Activated CD4-positive, alpha-beta T cell treated with anti-CD3 and anti-CD28 coated beads, Interleukin-2, amount 10 ng/mL, durations not matched to agents 24 days and 14 days (primary cell): ENCODE measurements at regions not wholly inside any gene's neighbourhood (a gene's known extent, or its start where the extent isn't known, plus 50 kb on each side); places are given as distances from the start of the nearest gene placed in this dataset.

Source experiments
- DNase-seq: peaks from one replicate; pipeline ENCODE4 v3.0.0; 2022
- H3K27ac Mint-ChIP-seq: one replicate; pipeline ENCODE4 v1.8.0; 2022; ENCODE audit warnings: mild to moderate bottlenecking, mixed read lengths
- H3K27me3 Mint-ChIP-seq: one replicate; pipeline ENCODE4 v1.8.0; 2022; ENCODE audit warnings: mixed read lengths
- H3K36me3 Mint-ChIP-seq: one replicate; pipeline ENCODE4 v1.8.0; 2022; ENCODE audit warnings: low read depth, mild to moderate bottlenecking, mixed read lengths
- H3K4me1 Mint-ChIP-seq: one replicate; pipeline ENCODE4 v1.8.0; 2021; ENCODE audit warnings: mixed read lengths
- H3K4me3 Mint-ChIP-seq: one replicate; pipeline ENCODE4 v1.8.0; 2022; ENCODE audit warnings: mild to moderate bottlenecking, moderate library complexity, mixed read lengths
- H3K9me3 Mint-ChIP-seq: one replicate; pipeline ENCODE4 v1.8.0; 2021; ENCODE audit warnings: mixed read lengths
- intact Hi-C: fragments of 100-400 bp; cut with micrococcal nuclease; formaldehyde crosslinking; loops from one replicate; pipeline ENCODE4 v1.15.1; 2023

DNA sequence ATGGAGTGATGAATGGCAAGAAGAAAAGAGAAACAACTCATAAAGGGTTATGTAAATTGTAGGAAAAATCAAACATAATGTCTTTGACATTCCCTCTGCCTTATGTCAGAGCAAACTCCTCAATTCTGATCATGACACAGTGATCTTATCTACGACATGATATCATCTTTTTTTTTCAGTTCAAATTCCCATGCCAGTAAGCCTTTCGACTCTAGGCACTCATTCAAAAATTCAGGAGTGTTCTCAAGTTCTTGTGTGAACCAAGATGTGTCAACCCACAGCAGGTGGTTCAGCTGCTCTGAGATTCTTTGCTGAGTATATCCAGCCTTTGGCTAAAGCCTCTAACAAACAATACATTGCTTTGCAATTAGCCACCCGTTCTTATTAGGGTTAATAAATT is 97.1 kb upstream of the ESRRG start:
- Mint-ChIP-seq H3K27me3 (no peaks in the 10 kb centered on the region), H3K36me3 (no peaks in the 10 kb centered on the region), H3K9me3 (peaks cover 3% of the 10 kb centered on the region), H3K4me1 (no peaks in the 10 kb centered on the region), H3K4me3 (no peak overlapping the region), H3K27ac (no peak overlapping the region)
- no peak for DNase-seq
- intact Hi-C loops: no loop called here

DNA sequence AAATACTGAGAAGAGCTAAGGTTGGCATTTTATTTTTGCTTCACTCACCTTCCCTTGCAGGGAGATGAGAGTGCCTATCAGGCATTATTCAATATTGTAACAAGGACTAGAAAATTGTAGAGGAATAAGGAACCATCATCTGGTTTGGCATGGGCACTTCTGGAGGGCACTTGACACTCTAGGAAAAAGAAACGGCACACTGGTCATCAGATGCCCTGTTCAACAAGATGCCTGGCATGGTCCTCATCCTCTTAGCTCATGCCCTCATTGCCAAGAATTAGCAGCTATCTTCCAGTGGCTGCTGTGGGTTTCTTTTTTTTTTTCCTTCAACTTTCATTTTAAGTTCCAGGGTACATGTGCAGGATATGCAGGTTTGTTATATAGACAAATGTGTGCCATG is 95.1 kb upstream of the ESRRG start:
- intact Hi-C loops: no loop called here
- Mint-ChIP-seq H3K4me1 (no peaks in the 10 kb centered on the region), H3K27ac (no peak overlapping the region), H3K27me3 (no peaks in the 10 kb centered on the region), H3K4me3 (no peak overlapping the region), H3K36me3 (no peaks in the 10 kb centered on the region), H3K9me3 (peaks cover 3% of the 10 kb centered on the region)
- no peak for DNase-seq

DNA sequence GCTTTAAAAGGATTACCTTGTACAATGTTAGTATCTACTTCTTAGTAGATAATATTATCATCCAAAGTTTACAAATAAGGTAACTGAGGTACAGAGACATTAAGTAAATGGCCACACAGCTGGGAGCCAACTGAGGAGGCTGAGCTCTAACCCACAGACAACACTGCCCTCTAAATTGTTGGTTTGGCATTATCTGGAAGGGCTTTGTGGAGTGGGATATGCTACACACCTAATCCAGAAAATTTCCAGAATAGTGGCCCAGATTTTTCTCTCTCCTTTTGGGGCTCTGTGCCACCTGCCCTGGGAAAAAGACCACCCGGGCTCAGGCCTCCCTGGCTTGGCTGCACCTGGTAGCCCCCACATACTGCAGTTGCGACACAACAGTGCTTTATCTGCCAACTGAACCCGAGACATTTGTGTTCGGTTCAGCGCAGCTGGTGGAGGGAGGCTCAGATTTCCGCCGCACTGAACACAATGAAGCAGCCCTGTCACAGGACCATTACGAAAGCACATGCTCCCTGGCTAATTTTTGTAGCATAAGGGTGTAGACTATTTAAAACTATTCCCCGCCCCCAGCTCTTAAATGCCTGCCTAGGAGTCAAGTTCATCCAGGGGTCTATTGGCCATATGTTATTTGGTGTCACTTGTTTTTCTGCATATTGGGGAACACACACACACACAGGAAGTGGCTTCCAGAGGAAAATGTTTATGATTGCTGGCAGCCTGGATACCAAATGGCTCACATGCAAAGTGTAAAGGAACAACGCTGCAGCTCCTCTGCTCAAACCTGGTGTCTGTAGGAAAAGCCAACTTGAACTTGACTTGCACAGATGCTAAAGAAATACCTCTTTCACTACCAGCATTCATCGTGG is 92.3 kb upstream of the ESRRG start:
- no peak for DNase-seq
- H3K27me3 Mint-ChIP-seq: no peaks in the 10 kb centered on the region
- H3K36me3 Mint-ChIP-seq: no peaks in the 10 kb centered on the region
- H3K4me1 Mint-ChIP-seq: no peaks in the 10 kb centered on the region
- H3K27ac Mint-ChIP-seq: no peak overlapping the region
- no peaks in the 10 kb centered on the region for H3K9me3 Mint-ChIP-seq
- intact Hi-C loops: no loop called here
- H3K4me3 Mint-ChIP-seq: no peak overlapping the region

DNA sequence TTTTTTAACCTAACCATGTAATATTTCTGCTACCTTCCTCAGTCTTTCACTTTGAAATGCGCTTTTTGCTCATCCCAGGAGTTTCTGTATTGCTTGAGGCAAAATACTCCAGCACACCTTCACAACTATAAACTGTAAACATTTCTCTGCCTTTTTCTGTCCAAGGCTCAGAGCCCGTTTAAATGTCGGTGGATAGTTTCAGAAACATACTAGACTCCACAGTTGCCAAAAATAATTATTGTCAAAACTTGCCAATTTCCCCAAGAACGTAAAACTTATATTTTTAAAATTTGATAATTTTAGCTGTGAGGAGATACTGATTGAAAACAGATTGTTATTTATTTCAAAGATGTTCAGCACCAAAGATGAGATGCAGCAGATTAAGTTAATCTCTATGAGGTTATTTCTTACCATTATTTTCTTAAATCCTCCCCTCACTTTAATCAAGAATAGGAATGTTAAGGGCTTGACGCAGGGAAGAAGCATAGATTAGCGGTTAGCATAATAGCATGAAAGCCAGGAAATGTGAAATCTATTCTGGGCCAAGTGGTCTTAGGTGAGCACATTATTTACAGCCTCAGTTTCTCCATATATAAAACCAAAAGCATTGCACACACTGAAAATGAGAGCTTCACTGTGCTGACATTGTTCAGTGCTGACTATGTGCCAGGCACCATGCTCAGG is 91.5 kb upstream of the ESRRG start:
- intact Hi-C loops: no loop called here
- no peaks in the 10 kb centered on the region for H3K4me1 Mint-ChIP-seq
- H3K4me3 Mint-ChIP-seq: no peak overlapping the region
- no peaks in the 10 kb centered on the region for H3K9me3 Mint-ChIP-seq
- H3K36me3 Mint-ChIP-seq: no peaks in the 10 kb centered on the region
- DNase-seq: no peak
- no peaks in the 10 kb centered on the region for H3K27me3 Mint-ChIP-seq
- H3K27ac Mint-ChIP-seq: no peak overlapping the region

DNA sequence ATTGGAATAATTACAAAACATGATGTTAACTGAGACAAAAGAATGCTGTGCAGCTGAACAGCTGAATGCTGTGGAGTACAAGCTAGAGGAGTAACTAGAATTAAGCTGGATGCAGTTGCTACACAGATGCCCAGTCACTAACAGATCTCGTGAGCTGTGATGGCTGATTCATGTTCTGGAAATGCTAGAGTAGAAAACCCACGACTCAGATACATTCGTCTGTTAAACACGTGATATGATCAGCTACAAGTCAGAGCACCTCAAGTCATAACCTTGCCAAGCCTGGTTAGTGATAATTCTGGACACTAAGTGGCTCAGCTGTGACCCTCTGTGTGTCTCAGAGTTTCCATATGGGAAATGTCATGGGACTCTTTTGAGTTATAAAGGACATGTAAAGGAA is 89.7 kb upstream of the ESRRG start:
- no peak overlapping the region for H3K27ac Mint-ChIP-seq
- H3K4me3 Mint-ChIP-seq: no peak overlapping the region
- H3K4me1 Mint-ChIP-seq: no peaks in the 10 kb centered on the region
- no peaks in the 10 kb centered on the region for H3K27me3 Mint-ChIP-seq
- DNase-seq: no peak
- H3K9me3 Mint-ChIP-seq: no peaks in the 10 kb centered on the region
- intact Hi-C loops: no loop called here
- no peaks in the 10 kb centered on the region for H3K36me3 Mint-ChIP-seq

DNA sequence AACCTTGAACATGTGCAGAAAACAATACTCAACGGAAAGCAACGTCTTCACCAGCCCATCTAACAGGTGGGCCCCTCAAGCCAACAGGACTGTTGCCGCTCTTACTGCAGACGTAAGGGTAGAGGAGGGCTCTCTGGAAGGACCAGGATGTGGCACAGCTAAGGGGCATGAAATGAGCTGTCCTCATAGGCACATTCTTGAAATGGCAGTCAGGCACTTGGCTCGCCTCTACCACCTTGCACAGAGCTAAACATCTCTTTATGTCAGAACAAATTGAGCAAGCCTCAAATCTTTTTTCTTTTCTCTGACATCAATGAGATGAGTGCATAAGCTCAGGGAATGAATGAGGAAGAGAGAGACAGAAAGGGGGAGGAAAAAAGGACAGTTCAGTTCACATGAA is 86.4 kb upstream of the ESRRG start:
- Mint-ChIP-seq H3K9me3 (no peaks in the 10 kb centered on the region), H3K4me1 (no peaks in the 10 kb centered on the region), H3K4me3 (no peak overlapping the region), H3K27ac (no peak overlapping the region), H3K36me3 (no peaks in the 10 kb centered on the region), H3K27me3 (no peaks in the 10 kb centered on the region)
- intact Hi-C loops: no loop called here
- DNase-seq: no peak

DNA sequence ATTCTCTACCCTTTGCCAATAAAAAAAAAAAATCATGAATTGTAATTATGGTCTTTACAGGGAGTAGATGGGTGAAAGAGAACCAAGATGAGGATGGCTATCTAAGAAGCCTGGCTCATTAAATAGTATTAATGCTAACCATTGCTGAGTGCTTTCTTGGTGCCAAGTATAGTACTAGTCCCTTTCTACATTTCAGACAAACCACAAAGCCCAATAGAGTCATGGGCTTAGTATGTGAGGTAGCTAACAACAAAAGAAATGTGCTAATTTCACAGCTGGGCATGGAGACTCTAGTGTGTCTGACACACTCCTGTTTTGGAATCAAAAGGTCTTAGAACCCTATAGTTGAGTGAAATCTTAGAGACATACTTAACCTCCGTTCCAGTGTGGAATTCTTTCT is 84.5 kb upstream of the ESRRG start:
- intact Hi-C loops: no loop called here
- Mint-ChIP-seq H3K27me3 (no peaks in the 10 kb centered on the region), H3K4me1 (no peaks in the 10 kb centered on the region), H3K36me3 (no peaks in the 10 kb centered on the region), H3K27ac (no peak overlapping the region), H3K4me3 (no peak overlapping the region), H3K9me3 (no peaks in the 10 kb centered on the region)
- DNase-seq: no peak

DNA sequence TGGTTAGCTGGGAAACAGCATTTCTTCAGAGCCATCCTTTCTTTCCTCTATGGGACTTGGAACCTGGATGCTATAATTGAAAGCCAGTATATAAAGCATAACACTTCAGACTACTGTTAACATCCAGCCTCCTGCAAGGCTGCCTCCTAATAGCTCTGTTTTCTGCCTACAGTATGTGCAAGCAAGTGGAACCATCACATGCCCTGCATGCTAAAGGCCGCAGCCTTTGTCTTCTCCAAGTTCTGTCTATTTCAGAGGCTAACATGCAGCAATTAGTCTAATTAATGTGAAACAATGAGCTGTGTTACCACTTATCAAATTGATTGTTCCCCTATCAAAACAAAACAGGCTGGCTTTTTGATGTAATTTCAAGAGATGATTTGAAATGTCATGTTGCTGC is 82.7 kb upstream of the ESRRG start:
- intact Hi-C loops: no loop called here
- H3K9me3 Mint-ChIP-seq: no peaks in the 10 kb centered on the region
- no peak overlapping the region for H3K27ac Mint-ChIP-seq
- no peaks in the 10 kb centered on the region for H3K36me3 Mint-ChIP-seq
- no peak overlapping the region for H3K4me3 Mint-ChIP-seq
- H3K4me1 Mint-ChIP-seq: no peaks in the 10 kb centered on the region
- no peaks in the 10 kb centered on the region for H3K27me3 Mint-ChIP-seq
- no peak for DNase-seq

DNA sequence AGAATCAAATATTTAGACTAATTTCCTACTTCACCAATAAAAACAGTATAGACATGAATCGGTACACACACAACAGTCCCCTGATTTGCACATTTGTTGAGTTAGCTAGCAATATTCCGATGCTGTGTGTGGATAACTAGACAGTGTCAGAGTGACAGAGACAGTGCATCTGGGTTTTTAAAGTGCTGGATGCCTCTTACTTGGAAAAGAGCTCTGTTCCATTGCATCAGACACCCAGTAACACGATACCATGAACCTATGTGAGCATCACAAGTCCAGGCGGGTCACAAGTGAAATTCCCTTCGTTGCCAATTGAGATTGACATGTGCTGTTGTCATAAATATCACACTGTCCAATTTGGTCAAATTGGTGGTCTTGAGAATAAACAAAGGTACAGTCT is 82.0 kb upstream of the ESRRG start:
- H3K4me1 Mint-ChIP-seq: no peaks in the 10 kb centered on the region

DNA sequence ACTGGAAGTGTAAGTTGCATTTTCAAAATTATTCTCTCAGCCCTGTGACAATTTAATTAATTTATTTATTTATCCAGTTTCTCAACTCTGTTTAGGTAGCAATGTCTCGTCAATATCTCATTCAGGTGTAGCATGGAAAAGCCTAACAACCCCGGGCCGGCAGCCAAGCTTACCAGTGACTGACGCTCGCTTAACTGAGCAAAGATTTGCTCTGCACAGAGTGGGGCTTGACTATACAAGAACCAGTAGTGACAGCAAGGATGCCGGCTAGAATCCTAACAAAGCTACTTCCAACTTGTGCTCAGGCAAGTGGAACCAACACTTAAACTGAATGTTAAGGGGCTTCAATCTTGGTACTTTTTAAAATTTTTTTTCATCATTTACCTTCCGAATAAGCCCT is 80.9 kb upstream of the ESRRG start:
- H3K27ac Mint-ChIP-seq: no peak overlapping the region
- intact Hi-C loops: no loop called here
- H3K27me3 Mint-ChIP-seq: no peaks in the 10 kb centered on the region
- no peak for DNase-seq
- no peaks in the 10 kb centered on the region for H3K36me3 Mint-ChIP-seq
- H3K4me3 Mint-ChIP-seq: no peak overlapping the region
- H3K9me3 Mint-ChIP-seq: no peaks in the 10 kb centered on the region
- H3K4me1 Mint-ChIP-seq: no peaks in the 10 kb centered on the region

More for the DNA sequence above, 82.0 kb upstream of the ESRRG start:
- Mint-ChIP-seq H3K9me3 (no peaks in the 10 kb centered on the region), H3K27me3 (no peaks in the 10 kb centered on the region), H3K36me3 (no peaks in the 10 kb centered on the region), H3K27ac (no peak overlapping the region), H3K4me3 (no peak overlapping the region)
- intact Hi-C loops: no loop called here
- no peak for DNase-seq

DNA sequence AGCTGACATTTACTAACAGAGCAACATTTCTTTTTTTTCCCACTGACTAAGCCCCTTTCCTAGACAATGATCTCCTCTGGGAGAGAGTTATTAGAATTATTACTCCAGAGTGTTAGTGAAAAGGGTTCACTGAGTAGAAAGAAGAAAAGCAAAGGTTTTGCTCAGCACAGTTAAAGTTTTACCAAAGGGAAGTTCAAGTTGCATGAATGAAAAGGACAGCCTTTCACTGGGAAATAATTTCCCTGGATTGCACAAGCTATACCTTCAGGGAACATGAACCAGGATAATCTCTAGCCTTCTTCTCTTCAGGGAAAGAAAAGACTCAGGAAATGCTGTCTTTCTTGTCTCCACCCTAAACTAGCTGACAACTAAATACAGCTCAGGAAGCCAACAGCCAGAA is 71.4 kb upstream of the ESRRG start:
- Mint-ChIP-seq H3K36me3 (no peaks in the 10 kb centered on the region), H3K27me3 (no peaks in the 10 kb centered on the region), H3K4me3 (no peak overlapping the region), H3K27ac (no peak overlapping the region), H3K9me3 (no peaks in the 10 kb centered on the region), H3K4me1 (no peaks in the 10 kb centered on the region)
- DNase-seq: no peak
- intact Hi-C loops: no loop called here

DNA sequence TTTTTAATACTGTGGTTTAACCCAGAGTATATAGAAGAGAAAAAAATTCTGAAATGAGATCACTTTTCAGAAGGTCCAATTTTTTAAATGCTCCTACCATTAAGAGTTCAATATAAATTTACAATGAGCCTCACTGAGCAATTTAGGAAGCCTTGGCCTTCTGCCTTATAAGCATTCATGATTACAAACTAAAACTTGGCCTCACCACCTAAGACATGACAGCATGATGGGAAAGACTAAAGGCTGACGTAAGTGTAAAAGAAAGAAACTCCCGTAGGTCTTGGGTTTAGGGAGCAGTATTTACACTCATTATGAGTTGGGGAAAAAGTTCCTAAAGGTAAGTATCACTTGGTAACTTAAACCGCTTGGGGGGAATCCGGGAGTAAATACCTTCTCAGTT is 70.7 kb upstream of the ESRRG start:
- no peak for DNase-seq
- no peak overlapping the region for H3K4me3 Mint-ChIP-seq
- H3K27me3 Mint-ChIP-seq: no peaks in the 10 kb centered on the region
- intact Hi-C loops: no loop called here
- H3K9me3 Mint-ChIP-seq: no peaks in the 10 kb centered on the region
- H3K27ac Mint-ChIP-seq: no peak overlapping the region
- no peaks in the 10 kb centered on the region for H3K4me1 Mint-ChIP-seq
- no peaks in the 10 kb centered on the region for H3K36me3 Mint-ChIP-seq

DNA sequence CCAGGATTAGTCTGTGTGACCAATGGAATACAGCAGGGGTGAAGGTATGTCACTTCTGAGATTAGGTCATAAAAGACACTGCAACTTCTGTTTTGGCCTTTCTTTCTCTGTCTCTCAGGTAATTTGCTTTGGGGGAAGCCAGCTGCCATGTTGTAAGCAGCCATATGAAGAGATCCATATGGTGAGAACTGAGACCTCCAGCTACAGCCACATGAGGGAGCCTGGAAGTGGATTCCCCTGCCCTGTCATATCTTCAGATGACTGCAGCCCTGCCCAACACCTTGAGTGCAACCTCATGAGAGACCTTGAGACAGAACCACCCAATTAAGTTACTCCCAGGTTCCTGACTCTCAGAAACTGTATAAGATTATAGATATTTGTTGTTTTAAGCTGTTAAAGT is 70.1 kb upstream of the ESRRG start:
- Mint-ChIP-seq H3K4me1 (no peaks in the 10 kb centered on the region), H3K9me3 (no peaks in the 10 kb centered on the region), H3K27ac (no peak overlapping the region), H3K27me3 (no peaks in the 10 kb centered on the region), H3K36me3 (no peaks in the 10 kb centered on the region), H3K4me3 (no peak overlapping the region)
- no peak for DNase-seq
- intact Hi-C loops: no loop called here

DNA sequence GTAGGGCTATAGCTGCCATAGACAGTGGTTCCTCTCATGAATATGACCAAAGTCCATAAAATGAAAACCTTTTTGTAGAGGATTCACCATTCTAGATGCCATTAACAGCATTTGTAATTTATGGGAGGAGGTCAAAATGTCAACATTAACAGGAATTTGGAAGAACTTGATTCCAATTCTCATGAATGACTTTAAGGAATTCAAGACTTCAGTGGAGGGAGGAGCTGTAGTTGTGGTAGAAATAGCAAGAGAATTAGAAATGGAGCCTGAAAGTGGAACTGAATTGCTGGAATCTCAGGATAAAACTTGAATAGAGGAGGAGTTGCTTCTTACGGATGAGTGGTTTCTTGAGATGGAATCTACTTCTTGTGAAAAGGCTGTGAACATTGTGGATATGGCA is 65.4 kb upstream of the ESRRG start:
- DNase-seq: no peak
- Mint-ChIP-seq H3K4me1 (no peaks in the 10 kb centered on the region), H3K27me3 (no peaks in the 10 kb centered on the region), H3K27ac (no peak overlapping the region), H3K4me3 (no peak overlapping the region), H3K9me3 (no peaks in the 10 kb centered on the region), H3K36me3 (no peaks in the 10 kb centered on the region)
- intact Hi-C loops: no loop called here

DNA sequence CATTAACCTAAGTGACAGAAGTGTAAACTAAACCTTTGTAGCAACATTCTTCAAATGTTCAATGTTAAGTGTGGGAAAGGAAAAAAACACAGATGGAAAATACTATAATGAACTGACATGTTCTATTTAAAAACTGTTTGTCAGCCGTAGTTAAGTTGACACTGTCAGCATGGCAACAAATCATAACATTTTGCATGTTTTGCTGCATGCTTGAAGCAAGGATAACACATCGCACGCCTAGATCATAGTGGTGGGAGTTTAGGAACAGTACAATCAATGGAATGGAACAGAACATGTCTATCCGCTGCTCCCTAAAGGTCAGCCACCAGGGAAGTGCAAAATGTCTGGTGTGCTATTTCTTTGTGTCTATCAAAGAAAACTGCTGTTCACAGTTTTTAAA is 62.5 kb upstream of the ESRRG start:
- Mint-ChIP-seq H3K36me3 (no peaks in the 10 kb centered on the region), H3K9me3 (no peaks in the 10 kb centered on the region), H3K4me1 (no peaks in the 10 kb centered on the region), H3K27ac (no peak overlapping the region), H3K27me3 (no peaks in the 10 kb centered on the region), H3K4me3 (no peak overlapping the region)
- intact Hi-C loops: no loop called here
- no peak for DNase-seq
